NCI-H2227 treated with DMSO at 0.1 percent for 48 hours (cell line): ENCODE measurements at regions not wholly inside any gene's neighbourhood (a gene's known extent, or its start where the extent isn't known, plus 50 kb on each side); places are given as distances from the start of the nearest gene placed in this dataset.

Source experiments
- DNase-seq: peaks from one replicate; lab custom pipeline; 2025; lab: John Stamatoyannopoulos, UW

DNA sequence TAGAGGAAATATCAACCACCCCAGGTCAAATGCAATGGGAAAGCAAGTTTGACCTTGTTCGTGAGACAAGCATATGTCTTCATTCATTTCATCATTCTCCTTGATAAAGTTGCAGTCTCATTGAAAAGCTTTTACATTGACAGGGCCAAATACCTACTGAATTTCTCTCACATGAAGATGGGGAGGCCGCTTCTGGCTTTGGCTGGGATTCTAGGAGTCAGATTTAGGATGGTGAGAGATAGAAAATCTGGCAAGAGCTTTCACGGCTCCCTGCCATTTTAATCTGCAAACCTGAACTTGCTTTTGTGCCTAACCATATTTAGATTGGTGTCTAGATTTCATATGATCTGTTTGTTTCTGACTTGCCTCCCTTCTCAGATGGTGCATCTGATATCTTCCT is 88.0 kb downstream of the TMEM100 start:
- DNase-seq, result no peak

DNA sequence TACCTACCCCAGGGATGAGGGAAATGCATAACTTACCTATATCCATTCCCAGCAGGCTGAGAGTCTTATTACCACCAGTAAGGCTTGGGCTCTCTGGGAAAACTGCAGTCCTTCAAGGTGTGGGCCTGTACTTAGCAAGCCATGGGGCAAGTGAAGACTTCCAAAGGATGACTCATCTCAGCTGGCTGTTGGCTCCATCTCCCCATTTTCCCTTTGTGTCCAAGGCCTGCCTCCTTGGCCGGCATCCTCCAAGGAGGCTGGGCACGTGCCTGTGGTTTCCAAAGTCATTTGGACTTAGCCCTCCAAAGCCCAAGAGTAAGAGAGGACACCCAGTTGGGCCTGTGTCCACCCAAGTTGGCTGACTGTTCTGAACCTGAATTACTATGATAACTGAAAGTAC is 89.8 kb downstream of the TMEM100 start:
- no peak for DNase-seq

DNA sequence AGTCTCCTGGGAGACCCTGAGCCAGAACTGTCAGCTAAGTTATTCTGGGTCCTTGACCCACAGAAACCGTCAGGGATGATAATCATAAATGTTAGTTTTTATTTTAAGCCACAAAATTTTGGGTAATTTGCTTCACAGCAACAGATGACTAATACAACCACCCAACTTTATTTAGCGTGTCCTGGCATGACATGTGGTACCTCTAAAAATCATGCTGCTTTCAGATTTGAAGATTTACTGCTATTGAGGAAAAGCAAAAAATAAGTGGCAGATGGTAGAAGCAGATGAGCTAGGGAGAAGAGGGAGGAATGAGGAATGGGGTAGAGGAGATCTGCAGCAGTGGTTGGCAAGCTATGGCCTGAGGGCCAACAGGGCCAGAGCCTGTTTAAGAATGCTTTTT is 90.4 kb downstream of the TMEM100 start:
- no peak for DNase-seq

- DNase-seq, result no peak
Measured at GRCh38 chr17:55629995-55630394, 92.7 kb downstream of the TMEM100 start.

DNA sequence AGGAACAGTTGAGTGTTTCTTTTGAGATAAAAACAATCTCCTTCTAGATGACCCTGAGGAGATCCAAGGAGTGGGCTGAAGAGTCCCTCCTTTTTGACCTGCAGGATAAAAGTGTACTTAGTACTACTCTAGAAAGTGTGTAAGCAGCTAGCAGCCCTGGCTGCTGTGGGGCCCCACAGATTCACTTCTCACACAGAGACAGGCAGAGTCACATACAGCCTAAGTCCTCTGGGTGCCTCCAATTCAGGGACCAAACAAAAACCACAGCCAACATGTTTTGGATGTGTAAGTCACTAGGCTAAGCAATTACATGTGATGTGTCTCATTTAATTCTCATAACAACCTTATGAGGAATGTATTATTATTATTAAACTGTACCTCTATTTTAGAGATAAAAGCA is 97.1 kb downstream of the TMEM100 start:
- no peak for DNase-seq

- no peak for DNase-seq
Measured at GRCh38 chr17:55624772-55625433, 97.8 kb downstream of the TMEM100 start.

DNA sequence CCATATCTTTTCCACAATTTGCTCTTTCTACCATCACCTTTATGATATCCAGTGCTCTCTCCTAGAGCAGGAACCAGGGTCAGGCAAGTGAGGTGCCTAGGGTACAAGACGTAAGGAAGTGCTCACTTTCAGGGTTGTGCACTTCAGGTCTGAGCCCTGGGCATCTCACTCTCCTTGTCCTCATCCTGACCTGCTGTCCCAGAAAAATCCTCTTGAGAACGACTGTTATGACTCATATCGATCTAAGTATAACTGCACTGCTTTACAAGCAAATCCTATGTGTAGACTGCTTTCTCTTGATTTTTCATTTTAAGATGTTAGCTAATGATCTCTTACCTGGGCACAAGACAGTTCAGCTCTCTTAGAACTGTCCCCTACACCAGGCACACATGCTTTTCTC is 100.1 kb downstream of the TMEM100 start:
- no peak for DNase-seq

GRCh38 chr17:55620945-55621344 is 101.7 kb downstream of the TMEM100 start:
- no peak for DNase-seq

GRCh38 chr17:55620023-55620422 is 102.6 kb downstream of the TMEM100 start:
- no peak for DNase-seq

GRCh38 chr17:55617441-55617840 is 105.2 kb downstream of the TMEM100 start:
- DNase-seq, result no peak

- no peak for DNase-seq
Measured at GRCh38 chr17:55614061-55614460, 102.8 kb upstream of the SMIM36 start.

DNA sequence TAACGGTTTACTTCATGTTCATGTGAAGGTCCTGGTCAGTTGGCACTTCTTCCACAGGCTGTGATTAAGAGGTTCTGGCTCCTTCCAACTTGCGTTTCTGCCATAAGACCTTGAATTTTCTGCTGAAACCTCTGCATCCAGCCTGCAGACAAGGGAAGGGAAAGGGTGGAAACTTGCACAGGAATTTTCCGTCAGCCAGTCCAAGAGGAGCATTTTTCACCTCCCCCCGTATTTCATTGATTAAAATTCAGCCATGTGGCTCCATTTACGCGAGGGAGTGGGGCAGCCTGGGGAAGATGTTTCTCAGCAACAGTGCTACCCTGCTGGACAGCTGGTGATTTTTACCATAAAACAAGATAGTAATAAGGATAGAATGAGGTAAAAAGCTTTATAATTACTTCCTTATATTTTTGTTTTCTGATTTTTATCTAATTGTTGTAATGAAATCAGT is 101.5 kb upstream of the SMIM36 start:
- no peak for DNase-seq

GRCh38 chr17:55607731-55608341 is 96.6 kb upstream of the SMIM36 start:
- DNase-seq, result no peak

- peak; percentile 53 for DNase-seq
Measured at GRCh38 chr17:55606488-55606815, 95.2 kb upstream of the SMIM36 start.

- DNase-seq, result no peak
Measured at GRCh38 chr17:55605705-55606487, 94.6 kb upstream of the SMIM36 start.

DNA sequence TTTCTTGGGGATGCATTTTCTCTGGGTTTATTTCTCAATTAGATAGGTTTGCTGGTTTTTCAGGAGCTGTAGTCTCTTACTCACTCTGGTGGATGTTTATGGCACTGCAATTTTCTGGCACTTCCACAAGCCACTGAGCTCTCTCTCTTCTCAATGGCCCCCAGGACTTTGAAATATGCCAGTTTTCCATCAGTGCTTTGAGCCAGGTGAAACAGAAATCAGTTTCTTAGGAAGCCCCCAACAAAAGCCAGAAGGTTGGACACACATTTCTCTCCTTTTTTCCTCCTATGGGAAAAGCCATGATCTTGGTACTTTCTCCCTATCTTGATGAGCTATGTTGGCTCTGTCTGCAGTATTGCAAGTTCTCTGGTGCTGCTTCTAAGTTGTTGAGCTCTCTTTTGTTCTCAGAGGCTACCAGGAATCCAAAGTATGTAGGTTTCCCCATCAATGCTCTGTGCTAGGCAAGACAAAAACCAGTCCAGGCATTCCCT is 90.7 kb upstream of the SMIM36 start:
- DNase-seq, result peak; percentile 16

DNA sequence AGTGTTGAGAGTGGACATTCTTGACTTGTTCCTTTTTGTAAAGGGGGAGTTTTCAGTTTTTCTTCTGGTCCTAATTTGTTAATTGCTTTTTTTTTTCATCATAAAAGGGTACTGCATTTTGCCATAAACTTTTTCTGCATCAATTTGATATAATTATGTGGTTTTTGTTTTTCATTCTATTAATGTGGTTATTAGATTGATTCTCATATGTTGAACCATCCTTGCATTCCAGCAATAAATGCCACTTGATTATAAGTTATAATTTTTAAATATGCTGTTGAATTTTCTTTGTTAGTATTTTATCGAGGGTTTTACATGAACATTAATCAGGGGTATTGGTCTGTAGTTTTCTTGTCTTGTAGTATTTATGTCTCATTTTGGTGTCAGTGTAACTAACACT is 87.2 kb upstream of the SMIM36 start:
- DNase-seq, result no peak

GRCh38 chr17:55588446-55589242 is 77.4 kb upstream of the SMIM36 start:
- no peak for DNase-seq

GRCh38 chr17:55587608-55588139 is 76.4 kb upstream of the SMIM36 start:
- peak; percentile 75 for DNase-seq

DNA sequence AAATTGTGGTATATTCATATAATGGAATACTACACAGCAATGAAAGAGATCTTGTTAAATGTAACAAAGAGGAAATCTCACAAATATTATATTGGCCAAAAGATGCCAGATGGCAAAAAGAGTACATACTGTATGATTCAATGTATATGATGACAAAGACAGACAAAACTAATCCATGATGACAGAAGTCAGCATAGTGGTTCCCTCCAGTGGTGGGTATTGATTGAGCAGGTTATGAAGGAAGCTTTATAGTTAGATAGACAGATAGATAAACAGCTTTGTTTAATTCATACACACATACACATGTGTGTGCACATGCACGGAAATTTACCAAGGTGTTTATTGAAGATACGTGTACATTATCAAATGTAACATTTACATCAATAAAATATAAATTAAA is 74.4 kb upstream of the SMIM36 start:
- no peak for DNase-seq

GRCh38 chr17:55584861-55585260 is 73.6 kb upstream of the SMIM36 start:
- DNase-seq, result no peak

DNA sequence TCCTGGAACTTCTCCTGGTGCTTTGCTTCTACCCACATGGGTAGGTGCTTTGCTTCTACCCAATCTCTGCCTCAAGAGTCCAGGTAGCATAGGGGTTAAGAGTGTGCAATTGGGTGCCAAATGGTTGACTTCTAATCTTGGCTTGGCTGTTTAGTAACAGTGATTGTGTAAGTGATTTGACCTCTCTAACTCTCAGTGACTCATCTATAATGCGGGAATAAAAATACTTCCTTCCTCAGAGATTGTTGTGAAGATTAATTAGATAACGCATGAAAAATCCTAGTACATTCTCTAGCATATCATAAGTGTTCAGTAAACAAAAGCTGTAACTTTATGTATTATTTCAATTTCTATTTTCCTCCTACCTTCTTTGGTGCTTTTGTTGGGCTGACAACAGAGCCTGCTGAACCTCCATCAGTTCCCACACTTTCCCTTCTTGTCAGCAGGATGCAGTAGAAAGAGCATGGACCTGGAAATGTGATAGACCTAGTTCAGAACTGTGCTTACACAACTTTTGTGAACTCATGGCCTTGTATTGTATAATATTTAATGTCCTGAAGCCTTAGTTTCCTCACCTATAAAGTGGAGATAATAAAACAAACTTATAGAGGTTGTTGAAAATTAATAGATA is 72.9 kb upstream of the SMIM36 start:
- DNase-seq, result no peak
